Neural cell (in vitro differentiated cells): ENCODE measurements at regions not wholly inside any gene's neighbourhood (a gene's known extent, or its start where the extent isn't known, plus 50 kb on each side); places are given as distances from the start of the nearest gene placed in this dataset.

Source experiments
- CTCF ChIP-seq: fragments of 450-650 bp; IDR thresholded peaks from 2 replicates; pipeline ENCODE4 v1.5.1; 2014; ENCODE audit warnings: antibody characterized with exemption, mild to moderate bottlenecking, moderate library complexity; ENCODE audit not compliant: poor library complexity, severe bottlenecking
- TF ChIP-seq, protein P1 (sequence below): IDR thresholded peaks from 2 replicates; pipeline ENCODE4 v1.6.1; 2012; ENCODE audit warnings: borderline replicate concordance

DNA sequence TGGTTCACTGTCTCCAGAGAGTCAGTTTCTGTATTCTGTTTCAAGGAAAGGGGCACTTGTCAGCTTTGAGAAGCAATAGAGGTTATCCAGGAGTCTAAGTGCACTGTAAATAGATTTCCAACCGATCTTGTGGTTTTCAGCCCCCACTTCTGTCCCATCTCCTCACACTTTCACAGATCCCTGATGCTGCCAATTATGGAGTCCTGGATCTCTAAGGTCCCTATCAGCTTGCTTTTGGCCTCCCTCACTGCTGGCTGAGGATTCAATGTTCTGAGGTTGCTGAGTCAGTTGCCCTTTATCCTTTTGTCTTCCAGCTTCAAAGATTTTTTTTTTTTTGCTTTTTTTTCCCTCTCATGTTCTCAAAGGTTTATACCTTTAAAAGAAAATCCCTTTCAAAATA, 98.4 kb downstream of the DIRAS3 start:
- TF ChIP-seq CTCF, result no peak
- TF ChIP-seq, protein P1, sequence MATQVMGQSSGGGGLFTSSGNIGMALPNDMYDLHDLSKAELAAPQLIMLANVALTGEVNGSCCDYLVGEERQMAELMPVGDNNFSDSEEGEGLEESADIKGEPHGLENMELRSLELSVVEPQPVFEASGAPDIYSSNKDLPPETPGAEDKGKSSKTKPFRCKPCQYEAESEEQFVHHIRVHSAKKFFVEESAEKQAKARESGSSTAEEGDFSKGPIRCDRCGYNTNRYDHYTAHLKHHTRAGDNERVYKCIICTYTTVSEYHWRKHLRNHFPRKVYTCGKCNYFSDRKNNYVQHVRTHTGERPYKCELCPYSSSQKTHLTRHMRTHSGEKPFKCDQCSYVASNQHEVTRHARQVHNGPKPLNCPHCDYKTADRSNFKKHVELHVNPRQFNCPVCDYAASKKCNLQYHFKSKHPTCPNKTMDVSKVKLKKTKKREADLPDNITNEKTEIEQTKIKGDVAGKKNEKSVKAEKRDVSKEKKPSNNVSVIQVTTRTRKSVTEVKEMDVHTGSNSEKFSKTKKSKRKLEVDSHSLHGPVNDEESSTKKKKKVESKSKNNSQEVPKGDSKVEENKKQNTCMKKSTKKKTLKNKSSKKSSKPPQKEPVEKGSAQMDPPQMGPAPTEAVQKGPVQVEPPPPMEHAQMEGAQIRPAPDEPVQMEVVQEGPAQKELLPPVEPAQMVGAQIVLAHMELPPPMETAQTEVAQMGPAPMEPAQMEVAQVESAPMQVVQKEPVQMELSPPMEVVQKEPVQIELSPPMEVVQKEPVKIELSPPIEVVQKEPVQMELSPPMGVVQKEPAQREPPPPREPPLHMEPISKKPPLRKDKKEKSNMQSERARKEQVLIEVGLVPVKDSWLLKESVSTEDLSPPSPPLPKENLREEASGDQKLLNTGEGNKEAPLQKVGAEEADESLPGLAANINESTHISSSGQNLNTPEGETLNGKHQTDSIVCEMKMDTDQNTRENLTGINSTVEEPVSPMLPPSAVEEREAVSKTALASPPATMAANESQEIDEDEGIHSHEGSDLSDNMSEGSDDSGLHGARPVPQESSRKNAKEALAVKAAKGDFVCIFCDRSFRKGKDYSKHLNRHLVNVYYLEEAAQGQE, result no peak
